ENCODE measurements at regions not wholly inside any gene's neighbourhood (a gene's known extent, or its start where the extent isn't known, plus 50 kb on each side); places are given as distances from the start of the nearest gene placed in this dataset.
A peak's percentile ranks its signal among the peaks of the same experiment; 100 is the strongest.

- intact Hi-C loops (cut with DNase I) = no loop called here
Observed at GRCh38 chr1:96481409-96481808, 240.2 kb upstream of the PTBP2 start.

DNA sequence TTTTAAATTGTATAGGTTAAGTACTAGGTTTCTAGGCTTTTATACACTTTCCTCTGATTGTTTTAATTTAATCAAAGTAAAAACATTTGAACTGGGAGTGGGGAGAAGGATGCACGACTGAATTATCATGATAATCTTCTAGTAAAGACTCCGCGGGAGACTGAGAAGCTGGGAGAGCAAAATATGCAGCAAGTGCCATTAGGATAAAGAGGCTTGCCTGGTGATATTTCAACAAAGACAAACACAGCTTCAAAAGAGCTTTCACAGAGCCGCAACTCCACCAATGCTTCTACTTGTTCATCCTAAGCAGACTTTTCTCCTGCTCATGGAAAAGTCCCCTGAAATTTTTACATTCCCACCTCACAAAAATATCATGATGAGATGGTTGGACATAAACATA, 239.0 kb upstream of the PTBP2 start:
- WGBS, 2 donors = 25 to 31% methylated on average over 4 of the region's 4 CpGs
- Histone ChIP-seq H3K27ac (no peak overlapping the region), H3K9me3 (no peaks in the 10 kb centered on the region), H3K27me3 (no peaks in the 10 kb centered on the region), H3K4me1 (no peaks in the 10 kb centered on the region), H3K36me3 (replicated peaks in 1 of 2; ENCODE audit: insufficient read depth in 1 of 2, low read depth in 2 of 2) (no peaks in the 10 kb centered on the region), H3K4me3 (no peak overlapping the region)
- intact Hi-C loops (cut with DNase I) = no loop called here
- DNase-seq (no peak), ATAC-seq (no peak)
- TF ChIP-seq POLR2A (IDR thresholded peaks at IDR 0.05) = no peak
- TF ChIP-seq, protein P1, sequence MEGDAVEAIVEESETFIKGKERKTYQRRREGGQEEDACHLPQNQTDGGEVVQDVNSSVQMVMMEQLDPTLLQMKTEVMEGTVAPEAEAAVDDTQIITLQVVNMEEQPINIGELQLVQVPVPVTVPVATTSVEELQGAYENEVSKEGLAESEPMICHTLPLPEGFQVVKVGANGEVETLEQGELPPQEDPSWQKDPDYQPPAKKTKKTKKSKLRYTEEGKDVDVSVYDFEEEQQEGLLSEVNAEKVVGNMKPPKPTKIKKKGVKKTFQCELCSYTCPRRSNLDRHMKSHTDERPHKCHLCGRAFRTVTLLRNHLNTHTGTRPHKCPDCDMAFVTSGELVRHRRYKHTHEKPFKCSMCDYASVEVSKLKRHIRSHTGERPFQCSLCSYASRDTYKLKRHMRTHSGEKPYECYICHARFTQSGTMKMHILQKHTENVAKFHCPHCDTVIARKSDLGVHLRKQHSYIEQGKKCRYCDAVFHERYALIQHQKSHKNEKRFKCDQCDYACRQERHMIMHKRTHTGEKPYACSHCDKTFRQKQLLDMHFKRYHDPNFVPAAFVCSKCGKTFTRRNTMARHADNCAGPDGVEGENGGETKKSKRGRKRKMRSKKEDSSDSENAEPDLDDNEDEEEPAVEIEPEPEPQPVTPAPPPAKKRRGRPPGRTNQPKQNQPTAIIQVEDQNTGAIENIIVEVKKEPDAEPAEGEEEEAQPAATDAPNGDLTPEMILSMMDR (IDR thresholded peaks at IDR 0.05) = no peak

More at GRCh38 chr1:96481409-96481808, 240.2 kb upstream of the PTBP2 start:
- no peaks in the 10 kb centered on the region for H3K36me3 ChIP-seq (replicated peaks in 1 of 2; ENCODE audit: insufficient read depth in 1 of 2, low read depth in 2 of 2)
- TF ChIP-seq POLR2A (IDR thresholded peaks at IDR 0.05) = no peak
- TF ChIP-seq, protein P1 (IDR thresholded peaks at IDR 0.05) = no peak
- WGBS, 2 donors = 53 to 65% methylated on average over 2 of the region's 2 CpGs
- ATAC-seq (no peak), DNase-seq (no peak)
- H3K4me3 ChIP-seq = no peak overlapping the region
- no peak overlapping the region for H3K27ac ChIP-seq
- H3K9me3 ChIP-seq = no peaks in the 10 kb centered on the region
- no peaks in the 10 kb centered on the region for H3K4me1 ChIP-seq
- no peaks in the 10 kb centered on the region for H3K27me3 ChIP-seq

- intact Hi-C loops (cut with DNase I) = no loop called here
- H3K4me1 ChIP-seq = peaks cover 6% of the 10 kb centered on the region
- peak overlapping the region in 3 of 4 donors; percentile 33 to 61 (median 55) for H3K27ac ChIP-seq
- TF ChIP-seq, protein P1 (IDR thresholded peaks at IDR 0.05) = no peak
- TF ChIP-seq POLR2A (IDR thresholded peaks at IDR 0.05) = no peak
- no peaks in the 10 kb centered on the region for H3K9me3 ChIP-seq
- no peak overlapping the region for H3K4me3 ChIP-seq
- ATAC-seq = peak; percentile 83
- H3K27me3 ChIP-seq = no peaks in the 10 kb centered on the region
- H3K36me3 ChIP-seq (replicated peaks in 1 of 2; ENCODE audit: insufficient read depth in 1 of 2, low read depth in 2 of 2) = no peaks in the 10 kb centered on the region
- DNase-seq = peak in 1 of 4 donors; percentile 16
- 26 to 33% methylated on average over 3 of the region's 3 CpGs for WGBS, 2 donors
Observed at GRCh38 chr1:96487394-96487793, 234.2 kb upstream of the PTBP2 start.

- 37 to 41% methylated on average over 5 of the region's 5 CpGs for WGBS, 2 donors
- Histone ChIP-seq H3K9me3 (no peaks in the 10 kb centered on the region), H3K36me3 (replicated peaks in 1 of 2; ENCODE audit: insufficient read depth in 1 of 2, low read depth in 2 of 2) (no peaks in the 10 kb centered on the region), H3K27ac (peak overlapping the region in 3 of 4 donors; percentile 33 to 61 (median 55)), H3K4me3 (no peak overlapping the region), H3K4me1 (peaks cover 6% of the 10 kb centered on the region), H3K27me3 (no peaks in the 10 kb centered on the region)
- DNase-seq = peak in 3 of 4 donors; percentile 7 to 21 (median 13)
- intact Hi-C loops (cut with DNase I) = no loop called here
- TF ChIP-seq, protein P1 (IDR thresholded peaks at IDR 0.05) = no peak
- no peak for TF ChIP-seq POLR2A (IDR thresholded peaks at IDR 0.05)
- ATAC-seq = peak; percentile 47
Observed at GRCh38 chr1:96487971-96488370, 233.6 kb upstream of the PTBP2 start.

- no peaks in the 10 kb centered on the region for H3K27me3 ChIP-seq
- no peaks in the 10 kb centered on the region for H3K36me3 ChIP-seq (replicated peaks in 1 of 2; ENCODE audit: insufficient read depth in 1 of 2, low read depth in 2 of 2)
- TF ChIP-seq, protein P1 (IDR thresholded peaks at IDR 0.05) = no peak
- TF ChIP-seq POLR2A (IDR thresholded peaks at IDR 0.05) = no peak
- no peaks in the 10 kb centered on the region for H3K9me3 ChIP-seq
- peaks cover 6% of the 10 kb centered on the region for H3K4me1 ChIP-seq
- no peak overlapping the region for H3K4me3 ChIP-seq
- intact Hi-C loops (cut with DNase I) = no loop called here
- WGBS, 2 donors = 35 to 40% methylated on average over 2 of the region's 2 CpGs
- H3K27ac ChIP-seq = no peak overlapping the region
- DNase-seq (no peak), ATAC-seq (no peak)
Observed at GRCh38 chr1:96488777-96489176, 232.8 kb upstream of the PTBP2 start.
